NCI-H510A (cell line): ENCODE measurements at regions not wholly inside any gene's neighbourhood (a gene's known extent, or its start where the extent isn't known, plus 50 kb on each side); places are given as distances from the start of the nearest gene placed in this dataset.
A peak's percentile ranks its signal among the peaks of the same experiment; 100 is the strongest.
"Not testable (repeated sequence)": the region's sequence is repeated elsewhere in the genome, so short reads cannot be mapped to it uniquely, and the experiment has no call there.

Experiments used
- DNase-seq: peaks from one replicate; lab custom pipeline; 2025; lab: John Stamatoyannopoulos, UW

DNA sequence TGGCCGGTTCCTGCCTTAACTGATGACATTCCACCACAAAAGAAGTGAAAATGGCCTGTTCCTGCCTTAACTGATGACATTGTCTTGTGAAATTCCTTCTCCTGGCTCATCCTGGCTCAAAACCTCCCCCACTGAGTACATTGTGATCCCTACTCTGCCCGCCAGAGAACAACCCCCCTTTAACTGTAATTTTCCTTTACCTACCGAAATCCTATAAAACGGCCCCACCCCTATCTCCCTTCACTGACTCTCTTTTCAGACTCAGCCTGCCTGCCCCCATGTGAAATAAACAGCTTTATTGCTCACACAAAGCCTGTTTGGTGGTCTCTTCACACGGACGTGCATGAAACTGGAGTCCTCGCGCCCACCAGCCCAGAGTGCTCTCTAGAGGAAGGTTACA is 166.5 kb downstream of the ADRA2C start:
- DNase-seq = not testable (repeated sequence)

DNA sequence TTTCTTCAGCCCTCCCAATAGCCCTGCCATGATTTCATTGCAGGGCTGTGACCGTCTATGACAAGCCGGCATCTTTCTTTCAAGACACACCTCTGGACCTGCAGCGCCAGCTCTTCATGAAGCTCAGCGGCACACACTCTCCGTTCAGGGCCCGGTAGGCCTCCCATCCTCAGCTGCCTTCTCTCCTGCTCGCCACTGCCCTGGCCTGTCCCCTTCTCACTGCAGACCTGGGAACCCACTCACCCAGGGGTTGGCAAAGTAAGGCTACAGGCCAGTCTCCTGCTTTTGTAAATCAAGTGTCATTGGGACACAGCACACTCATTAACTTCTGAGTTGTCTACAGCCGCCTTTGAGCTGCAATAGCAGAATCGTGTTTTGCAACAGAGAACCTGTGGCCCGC is 169.2 kb downstream of the ADRA2C start:
- DNase-seq = not testable (repeated sequence)

DNA sequence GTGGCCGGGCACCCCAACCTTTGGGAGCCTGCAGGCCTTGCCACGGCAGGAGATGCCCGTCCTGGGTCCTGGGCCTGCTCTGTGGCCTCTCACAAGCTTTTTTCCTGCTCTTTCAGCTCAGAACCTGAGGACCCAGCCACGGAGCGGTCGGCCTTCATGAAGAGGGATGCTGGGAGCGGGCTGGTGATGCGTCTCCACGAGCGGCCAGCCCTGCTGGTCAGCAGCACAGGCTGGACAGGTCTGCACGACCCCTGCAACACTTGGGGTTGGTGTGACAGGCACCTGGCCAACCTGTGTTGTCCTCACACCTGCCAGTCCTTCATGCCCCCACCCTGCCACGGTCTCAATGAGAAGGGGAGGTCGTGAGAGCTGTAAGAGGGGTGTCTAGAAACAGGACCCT is 170.0 kb downstream of the ADRA2C start:
- DNase-seq = no peak

DNA sequence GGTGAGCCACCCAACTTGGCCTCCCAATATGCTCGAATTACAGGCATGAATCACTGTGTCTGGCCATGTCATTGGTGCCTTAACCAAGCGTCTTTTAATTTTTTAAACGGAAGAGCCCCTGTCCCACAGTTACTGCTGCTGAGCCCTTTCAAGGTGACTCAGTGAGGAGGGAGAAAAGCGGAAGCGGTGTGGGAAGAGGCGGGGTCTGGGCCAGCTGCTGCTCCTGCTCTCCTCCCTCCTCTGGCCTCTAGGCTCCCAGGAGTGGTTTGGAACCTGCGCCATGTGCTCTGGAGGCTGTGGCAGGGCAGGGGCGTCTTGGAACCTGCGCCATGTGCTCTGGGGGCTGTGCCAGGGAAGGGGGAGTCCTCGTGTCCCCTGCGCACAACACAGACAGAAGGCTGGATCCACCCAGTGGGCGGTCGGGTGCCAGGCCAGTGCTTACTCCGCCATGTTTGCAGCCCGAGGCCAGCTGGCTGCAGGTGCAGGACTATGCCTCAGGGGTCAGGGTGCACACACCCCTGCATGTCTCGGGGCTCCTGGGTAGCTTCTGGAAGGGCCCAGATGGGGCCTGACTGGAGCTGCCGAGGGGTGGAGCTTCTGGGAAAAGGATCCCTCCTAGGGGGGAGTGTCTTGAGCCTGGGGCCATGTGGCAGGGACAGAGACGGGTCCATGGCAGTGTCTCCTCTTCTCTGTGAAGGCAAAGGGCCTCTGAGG is 171.8 kb downstream of the ADRA2C start:
- not testable (repeated sequence) for DNase-seq

DNA sequence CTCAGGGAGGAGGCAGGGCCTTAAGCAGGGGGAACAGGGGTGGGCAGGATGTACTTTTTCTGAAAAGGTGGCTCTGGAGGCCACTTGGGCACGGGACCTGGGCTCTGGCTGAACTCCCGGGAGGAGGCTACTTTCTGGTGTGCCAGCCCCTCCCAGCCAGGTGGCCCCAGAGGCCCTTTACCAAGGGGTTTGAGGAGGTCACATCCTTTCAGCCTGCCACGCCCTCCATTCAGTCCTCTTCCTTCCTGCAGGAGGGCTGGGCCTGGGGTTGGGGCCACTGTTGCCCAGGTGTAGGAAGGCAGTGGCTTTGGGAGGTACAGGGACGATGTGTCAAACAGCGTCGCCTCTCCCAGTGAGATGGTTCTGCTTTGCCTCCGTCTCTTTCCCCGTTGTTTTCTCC is 172.5 kb downstream of the ADRA2C start:
- not testable (repeated sequence) for DNase-seq

DNA sequence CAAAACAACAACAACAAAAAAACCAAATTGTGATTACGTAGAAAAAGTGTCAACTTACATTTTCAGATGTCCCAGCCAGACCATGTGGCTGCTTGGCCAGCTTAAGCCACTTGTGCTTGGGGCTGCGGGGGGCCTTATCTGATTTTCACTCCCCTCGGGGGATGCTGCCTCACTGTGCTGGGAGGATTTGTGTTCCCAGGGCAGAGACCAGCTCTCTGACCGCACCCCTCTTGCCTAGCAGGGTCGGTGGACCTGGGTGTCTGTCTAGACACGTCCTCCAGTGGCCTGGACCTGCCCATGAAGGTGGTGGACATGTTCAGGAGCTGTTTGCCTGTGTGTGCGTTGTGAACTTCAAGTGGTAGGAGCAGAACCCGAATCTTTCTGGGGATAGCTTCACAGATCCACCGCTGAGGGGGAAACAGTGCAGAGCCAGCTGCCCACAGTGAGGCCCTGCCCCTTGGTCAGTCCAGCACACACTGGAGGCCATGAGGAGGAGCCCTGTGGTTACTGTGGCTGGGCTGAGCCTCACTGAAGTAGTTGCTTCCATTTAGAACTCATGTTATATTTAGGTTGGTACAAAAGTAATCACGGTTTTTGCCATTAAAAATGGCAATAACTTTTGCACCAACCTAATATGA is 173.9 kb downstream of the ADRA2C start:
- not testable (repeated sequence) for DNase-seq

DNA sequence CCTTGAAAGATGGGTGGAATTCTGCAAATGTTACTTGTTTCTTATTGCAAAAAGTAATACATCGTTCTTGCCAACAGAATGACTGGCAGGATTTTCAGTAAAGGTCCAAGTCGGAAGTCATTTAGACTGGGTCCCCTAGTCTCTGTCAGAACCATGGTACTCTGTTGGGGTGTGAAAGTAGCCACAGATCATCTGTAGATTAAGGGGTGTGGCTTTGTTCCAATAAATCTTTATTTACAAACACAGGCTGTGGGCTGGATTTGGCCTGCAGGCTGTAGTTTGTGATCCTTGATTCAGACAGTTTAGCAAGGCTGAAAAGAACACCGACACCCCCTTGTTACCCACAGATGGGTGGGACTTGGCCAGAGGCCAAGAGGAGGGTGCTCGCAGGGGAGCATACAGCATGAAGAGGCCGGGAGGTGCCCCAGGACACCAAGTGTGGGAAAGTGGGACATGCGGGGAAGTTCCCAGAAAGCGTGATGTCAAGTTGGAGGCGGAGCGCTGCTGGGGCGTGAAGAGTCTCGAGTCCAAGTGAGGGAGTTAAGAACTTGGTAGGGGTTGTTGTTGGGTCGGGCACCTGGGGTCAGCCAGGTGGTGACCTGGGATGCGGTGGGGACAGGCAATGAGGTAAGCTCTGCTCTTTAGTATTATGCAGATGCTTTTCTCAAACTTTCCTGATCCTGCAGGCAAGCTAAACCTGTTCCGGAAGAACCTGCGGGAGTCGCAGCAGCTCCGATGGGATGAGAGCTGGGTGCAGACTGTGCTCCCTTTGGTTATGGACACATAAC is 175.7 kb downstream of the ADRA2C start:
- not testable (repeated sequence) for DNase-seq

DNA sequence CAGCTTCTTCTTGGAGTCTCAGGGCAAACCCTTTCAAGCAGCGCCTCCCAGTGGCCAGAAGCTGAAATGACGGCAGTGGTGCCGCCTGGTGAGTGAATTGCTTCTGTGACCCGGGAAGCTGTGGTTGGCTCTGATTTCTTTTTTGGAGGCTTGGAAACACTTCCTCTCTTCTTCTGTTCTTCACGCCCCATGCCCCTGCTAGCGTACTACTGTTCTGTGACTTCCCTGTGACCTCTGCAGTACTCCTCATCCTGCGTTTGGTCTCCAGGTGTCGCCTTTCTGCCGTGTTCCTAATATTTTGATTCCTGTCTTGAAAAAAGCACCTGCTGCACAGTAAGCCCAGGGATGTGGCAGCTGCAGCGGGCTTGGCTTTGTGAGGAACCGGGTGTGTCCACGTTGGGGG is 176.4 kb downstream of the ADRA2C start:
- not testable (repeated sequence) for DNase-seq

DNA sequence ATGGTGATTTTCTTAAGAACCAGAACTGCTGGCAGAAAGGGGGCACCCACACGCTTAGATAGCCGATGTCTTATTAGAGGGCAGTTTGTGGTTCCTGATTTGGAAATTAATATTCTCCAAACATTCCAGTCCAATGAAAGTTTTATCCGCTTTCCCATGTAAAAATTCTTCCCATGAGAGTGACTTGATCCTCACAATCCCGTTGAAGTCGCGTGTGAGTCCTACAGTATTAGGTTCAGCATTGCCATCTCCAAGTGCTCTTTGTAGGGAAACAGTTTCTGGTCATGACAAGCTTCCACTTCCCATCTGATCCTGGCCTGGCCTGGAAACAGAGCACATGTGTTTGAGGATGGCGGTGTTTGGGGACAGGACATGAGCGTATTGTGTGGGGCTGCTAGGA is 176.9 kb downstream of the ADRA2C start:
- DNase-seq = not testable (repeated sequence)

DNA sequence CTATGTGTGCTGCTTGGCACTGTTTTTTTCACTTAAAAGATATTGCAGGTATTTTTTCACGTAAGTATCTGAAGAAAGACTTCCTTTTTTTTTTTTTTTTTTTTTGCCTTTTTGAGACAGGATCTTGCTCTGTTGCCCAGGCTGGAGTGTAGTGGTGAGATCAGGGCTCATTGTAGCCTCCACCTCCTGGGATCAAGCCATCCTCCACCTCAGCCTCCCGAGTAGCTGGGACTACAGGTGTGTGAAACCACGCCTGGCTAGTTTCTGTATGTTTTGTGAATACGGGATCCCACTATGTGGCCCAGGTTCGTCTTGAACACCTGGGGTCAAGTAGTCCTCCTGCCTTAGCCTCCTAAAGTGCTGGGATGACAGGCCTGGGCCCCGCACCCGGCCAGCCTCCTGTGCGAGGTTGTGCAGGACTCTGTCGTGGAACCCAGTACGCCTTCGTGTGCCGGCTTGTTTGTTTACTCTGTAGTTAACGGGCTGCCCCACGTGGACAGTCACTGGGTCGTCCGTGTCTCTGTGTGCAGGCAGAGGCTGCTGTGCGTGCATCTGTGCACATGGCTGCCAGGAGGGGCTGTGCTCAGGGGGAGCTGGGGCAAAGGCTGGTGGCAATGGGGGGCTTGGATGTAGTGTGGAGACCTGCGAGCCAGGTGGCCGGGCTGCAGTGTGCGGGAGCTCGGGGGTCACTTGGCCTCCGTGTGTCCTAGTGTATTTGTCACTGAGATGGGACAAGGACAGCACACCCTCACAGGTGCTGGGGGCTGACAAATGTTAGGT is 179.5 kb downstream of the ADRA2C start:
- no peak for DNase-seq

DNA sequence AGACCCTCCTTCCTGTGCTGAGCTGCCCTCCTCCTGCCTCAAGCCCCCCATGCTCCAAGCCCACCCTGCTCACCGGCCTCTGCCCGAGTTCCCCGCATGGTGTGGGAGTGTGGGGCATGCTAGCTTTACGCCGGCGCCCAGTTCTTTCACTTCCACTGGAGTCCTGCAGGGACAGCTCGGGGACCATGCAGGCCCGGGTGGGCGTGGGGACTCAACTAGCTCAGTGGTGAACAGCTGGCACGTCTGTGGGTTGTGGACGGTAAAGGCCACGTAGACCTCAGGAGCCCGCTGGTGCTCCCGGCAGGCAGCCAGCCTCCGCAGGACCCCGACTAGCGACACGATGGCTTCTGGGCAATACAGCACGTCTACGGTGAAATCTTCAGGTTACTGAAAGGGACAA is 180.4 kb downstream of the ADRA2C start:
- DNase-seq = not testable (repeated sequence)

DNA sequence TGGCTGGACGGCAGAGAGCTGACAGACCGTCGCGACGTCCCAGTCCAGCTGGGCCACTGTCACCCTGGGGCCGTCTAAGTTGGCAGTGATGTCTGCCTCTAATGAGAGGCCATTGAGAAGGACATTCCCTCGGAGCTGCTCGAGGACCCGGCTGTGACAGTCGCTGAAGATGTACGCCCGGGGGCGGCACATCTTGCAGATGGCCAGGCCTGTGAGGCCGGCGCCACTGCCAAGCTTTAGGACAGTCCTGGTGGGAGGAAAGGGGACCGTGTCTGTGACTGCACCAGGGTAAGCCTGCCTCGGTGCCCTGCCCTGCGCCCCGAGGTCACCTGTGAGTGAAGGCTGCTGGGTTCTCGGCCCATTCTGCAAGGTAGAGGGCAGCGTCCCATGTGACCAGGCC is 181.6 kb downstream of the ADRA2C start:
- DNase-seq = not testable (repeated sequence)

DNA sequence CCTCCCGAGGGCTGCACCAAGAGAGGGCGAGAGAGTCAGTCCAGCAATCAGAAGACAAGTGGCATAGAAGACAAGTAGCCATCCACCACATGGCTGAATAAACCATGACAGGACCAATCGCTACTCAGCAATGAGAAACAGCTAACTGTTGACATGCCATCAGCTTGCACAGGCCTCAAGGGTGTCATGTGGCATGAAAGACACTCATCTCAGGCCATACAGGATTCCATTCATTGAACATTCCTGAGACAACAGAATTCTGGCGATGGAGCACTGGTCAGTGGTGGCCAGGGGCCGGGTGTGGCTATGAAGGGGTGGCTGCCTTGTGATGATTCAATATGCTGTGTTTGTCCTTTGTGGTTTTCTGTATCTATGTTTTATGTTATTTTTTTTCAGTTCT is 182.0 kb downstream of the ADRA2C start:
- DNase-seq = not testable (repeated sequence)

DNA sequence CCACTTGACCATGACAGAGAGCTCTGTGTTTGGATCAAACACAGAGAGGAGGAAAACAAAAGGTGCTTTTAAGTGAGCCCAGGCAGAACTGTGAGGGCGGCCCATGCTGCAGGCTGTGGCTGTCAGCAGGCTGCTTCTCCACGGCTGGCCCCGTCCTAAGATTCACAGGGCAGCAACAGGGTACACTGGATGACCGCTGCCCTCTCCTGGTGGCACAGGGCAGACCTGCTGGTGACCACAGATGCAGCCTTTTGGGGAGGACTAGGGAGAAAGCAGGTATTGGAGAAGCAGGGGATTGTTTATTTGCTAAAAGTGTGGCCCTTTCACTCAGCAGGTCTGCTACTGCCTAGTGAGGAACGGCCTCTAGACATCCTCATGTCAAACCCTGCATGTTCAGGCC is 183.7 kb downstream of the ADRA2C start:
- not testable (repeated sequence) for DNase-seq

DNA sequence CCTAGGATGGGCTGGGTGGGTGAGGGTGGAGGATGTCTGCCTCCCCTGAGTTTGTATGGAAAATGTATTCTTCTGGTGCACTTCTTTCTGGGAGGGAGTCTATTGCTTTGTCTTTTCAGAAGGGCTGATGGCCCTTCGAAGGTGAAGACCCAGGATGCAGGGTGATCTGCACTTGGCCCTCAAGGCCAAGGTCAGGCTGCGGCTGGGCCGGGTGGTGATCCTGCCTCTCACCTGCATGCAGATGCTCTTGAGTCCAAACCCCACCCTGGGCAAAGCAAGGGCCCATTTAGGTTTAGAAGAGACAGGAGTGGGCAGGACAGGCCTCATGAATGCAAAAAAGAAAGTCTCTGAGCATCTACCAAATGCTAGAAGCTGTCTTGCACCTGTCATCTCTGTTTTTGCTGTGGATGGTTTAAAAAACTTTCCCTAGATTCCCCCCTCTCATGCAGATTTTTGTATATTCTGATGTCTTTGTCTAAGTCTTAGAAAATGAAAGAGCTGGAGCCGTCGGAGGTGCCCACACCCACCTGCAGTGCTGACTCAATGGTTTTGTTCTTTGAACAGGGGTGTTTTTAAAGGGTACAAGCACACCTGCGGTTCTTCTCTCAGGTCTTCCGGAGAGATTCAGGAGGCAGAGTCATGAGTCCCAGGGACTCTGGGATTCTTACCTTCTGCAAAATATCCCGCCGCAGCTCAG is 186.4 kb downstream of the ADRA2C start:
- DNase-seq = not testable (repeated sequence)

DNA sequence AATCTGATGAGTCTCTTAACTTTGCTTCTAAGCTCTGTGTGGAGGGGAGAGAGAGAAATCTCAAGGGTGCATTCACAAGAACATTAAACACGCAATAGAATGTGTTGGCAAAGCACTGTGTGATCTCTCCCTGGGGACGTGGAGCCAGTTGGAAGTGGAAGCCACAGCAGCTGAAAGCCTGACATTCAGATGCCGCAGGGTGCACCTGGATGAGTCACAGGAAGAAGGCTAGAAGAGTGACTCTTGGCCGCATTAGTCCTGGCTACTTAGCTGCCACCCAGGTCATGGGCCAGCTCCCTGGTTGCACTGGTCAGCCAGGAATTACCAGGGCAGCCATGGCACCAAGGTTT is 186.9 kb downstream of the ADRA2C start:
- DNase-seq = not testable (repeated sequence)

DNA sequence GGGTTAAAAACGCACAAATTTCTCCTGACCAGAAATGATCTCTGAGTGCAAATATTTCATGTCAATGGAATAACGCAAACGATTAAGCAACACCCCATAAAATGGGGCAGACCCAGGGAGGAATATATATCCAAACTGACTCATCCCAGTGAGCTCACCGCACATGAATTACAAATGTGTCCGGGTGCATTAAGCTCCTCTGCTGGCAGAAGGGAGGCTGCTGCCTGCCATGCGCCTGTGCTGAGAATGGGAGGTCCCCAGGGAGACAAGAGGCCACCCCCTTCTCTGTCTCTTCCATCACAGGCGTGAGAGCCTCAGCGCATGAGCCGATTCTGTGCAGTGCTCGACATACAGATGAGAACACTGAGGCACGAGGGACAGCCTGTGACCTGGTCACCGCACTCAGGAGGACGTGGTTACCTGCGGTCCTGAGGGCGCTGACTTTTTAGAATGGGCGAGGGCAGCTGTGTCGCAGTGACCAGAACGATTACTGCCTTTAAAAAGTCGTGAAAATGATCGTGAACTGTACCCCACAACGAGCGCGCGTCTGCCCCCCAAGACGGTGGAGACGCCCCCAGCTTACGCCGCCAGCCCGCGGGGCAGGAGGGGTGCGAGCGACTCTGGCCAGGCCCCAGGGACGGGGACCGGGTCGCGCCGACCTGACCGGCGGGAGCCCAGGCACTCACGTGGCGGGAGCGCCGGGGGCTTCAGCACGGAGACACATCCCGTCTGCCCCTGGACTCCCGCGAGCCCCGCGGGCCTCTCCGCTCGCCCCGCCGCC is 188.5 kb downstream of the ADRA2C start:
- not testable (repeated sequence) for DNase-seq

DNA sequence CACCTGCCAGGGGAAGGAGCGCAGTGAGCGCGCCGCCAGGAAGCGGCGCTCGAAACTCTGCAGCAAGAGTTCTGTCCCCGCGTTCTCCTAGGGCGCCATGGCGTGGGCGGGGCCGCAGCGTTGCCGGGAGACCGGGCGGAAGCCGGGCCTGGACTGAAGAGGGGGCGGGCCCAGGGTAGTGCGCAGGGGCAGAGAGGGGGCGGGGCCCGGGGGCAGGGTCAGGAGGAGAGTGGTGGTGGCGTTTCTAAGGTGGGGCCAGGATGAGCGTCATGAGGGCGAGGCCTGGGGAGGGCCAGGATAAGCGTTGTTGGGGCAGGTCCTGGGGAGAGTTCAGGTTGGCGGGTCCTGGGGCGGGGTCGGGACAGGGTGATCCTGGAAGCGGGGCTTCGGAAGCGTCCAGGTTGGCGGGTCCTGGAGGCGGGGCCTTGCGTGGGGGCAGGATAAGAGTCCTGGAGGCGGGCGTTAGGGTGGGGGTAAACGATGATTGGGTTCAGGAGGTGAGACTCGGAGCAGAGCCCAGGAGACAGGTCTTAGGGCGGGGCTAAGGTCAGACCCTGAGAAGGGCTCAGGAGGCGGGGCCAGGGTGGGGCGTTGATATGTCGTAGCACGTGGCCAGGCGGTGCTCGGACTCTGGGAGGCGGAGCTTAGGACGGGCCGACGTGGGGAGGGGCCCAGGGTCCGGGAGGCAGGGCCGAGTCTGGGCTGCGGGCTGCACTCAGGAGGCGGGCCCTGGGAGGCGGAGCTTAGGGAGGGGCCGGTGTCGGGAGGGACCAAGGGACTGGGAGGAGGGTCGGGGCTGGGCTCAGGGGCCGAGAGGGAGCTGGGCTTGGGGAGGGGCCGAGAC is 189.4 kb downstream of the ADRA2C start:
- peak; percentile 93 for DNase-seq

DNA sequence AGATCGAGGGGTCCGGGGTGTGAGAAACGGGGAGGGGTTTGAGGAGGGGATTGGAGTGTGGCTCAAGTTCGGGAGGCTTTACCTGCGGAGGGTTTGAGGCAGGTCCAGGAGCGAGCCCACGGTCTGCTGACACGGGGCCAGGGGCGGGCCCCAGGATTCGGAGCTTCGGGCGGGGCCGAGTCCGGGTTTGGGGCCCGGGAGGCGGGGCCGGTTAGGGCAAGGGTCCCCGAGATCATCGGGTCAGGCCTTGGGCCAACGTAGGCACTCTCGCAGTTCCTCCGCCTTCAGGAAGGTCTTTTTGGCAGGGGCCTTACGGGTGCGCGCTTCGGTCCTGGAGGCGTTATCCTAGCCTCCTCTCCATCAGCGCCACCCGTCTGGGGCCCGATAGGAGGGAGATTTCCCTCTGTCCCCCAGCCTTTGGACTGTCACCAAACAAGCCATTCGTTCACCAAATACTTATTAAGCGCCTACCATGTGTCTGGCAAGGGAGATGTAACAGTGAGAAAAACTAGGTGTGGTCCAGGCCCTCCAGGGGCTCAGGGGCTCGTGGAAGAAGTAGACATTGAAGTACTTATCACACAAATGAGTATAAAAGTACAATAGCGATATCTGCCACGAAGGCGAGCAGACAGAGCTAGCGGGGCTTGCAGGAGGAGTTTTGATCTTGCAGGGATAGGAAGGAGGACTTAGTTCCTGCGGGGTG is 190.1 kb downstream of the ADRA2C start:
- DNase-seq = not testable (repeated sequence)
